A673 (cell line): ENCODE measurements at regions not wholly inside any gene's neighbourhood (a gene's known extent, or its start where the extent isn't known, plus 50 kb on each side); places are given as distances from the start of the nearest gene placed in this dataset.

Experiments used
- EZH2 ChIP-seq: fragments of 200-600 bp; sonication (generic); IDR thresholded peaks from 2 replicates; pipeline ENCODE4 v1.6.1; 2017; ENCODE audit warnings: borderline replicate concordance, low read depth, mild to moderate bottlenecking, mixed read lengths, antibody characterized with exemption, low read length; ENCODE audit not compliant: poor library complexity, severe bottlenecking
- TF ChIP-seq, protein P1 (sequence below): fragments of 300-800, 200-600 bp; sonication (generic); conservative IDR thresholded peaks from 2 replicates; pipeline ENCODE4 v1.5.1; 2017; ENCODE audit warnings: low read depth, mild to moderate bottlenecking, antibody characterized with exemption, low read length, moderate library complexity, mixed read lengths

DNA sequence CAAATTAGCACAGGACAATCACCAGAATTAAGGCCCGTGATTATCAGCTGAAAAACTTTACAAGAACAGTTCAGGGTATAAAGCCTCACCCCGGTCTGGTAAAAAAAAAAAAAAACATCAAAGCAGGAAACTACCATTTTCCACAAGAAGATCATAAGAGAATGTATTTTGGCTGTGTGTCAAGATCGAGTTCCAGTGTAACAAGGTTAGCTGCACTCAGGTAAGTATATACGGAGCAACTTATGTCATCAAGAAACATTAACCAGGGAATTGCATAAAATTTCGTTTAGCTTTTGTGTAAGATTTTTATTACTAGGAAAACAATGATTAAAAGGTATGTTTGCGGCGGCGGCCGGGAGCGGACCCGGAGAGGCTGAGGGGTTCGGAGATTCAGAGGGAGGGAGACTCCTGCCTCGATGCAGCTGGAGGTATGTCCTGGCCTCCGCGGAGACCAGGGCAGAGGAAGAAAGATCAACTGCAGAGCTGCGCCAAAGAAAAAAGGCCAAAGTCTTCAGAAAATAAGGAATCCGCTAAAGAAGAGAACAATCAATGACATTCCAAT is 533.8 kb upstream of the CNTNAP2 start:
- no peak for TF ChIP-seq EZH2
- TF ChIP-seq, protein P1, sequence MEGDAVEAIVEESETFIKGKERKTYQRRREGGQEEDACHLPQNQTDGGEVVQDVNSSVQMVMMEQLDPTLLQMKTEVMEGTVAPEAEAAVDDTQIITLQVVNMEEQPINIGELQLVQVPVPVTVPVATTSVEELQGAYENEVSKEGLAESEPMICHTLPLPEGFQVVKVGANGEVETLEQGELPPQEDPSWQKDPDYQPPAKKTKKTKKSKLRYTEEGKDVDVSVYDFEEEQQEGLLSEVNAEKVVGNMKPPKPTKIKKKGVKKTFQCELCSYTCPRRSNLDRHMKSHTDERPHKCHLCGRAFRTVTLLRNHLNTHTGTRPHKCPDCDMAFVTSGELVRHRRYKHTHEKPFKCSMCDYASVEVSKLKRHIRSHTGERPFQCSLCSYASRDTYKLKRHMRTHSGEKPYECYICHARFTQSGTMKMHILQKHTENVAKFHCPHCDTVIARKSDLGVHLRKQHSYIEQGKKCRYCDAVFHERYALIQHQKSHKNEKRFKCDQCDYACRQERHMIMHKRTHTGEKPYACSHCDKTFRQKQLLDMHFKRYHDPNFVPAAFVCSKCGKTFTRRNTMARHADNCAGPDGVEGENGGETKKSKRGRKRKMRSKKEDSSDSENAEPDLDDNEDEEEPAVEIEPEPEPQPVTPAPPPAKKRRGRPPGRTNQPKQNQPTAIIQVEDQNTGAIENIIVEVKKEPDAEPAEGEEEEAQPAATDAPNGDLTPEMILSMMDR = no peak
